Amygdala (tissue), 56 donors: ENCODE measurements at regions not wholly inside any gene's neighbourhood (a gene's known extent, or its start where the extent isn't known, plus 50 kb on each side); places are given as distances from the start of the nearest gene placed in this dataset.

Experiments used
- DNase-seq, 56 donors: peaks; one replicate each; lab custom pipeline; 2025; lab: John Stamatoyannopoulos, UW

DNA sequence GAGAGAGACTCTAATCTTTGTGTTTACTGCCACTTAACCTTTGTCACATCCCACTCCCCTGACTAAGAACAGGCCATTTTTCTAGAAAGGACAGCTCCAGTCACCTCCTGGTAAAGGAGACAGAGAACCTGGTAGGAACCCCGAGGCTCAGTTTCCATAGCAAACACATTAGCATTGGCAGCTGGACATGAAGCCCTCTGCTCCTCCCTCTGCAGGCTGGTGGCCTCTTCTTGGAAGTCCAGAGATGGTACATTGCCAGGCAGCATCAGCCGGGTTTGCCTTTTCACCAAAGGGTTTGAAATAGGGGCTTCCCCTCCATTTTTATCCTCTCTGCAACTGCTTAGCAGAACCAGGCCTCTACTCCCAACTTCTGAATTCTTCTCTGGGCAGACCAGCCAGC is 213.4 kb upstream of the SEMA6D start:
- no peak for DNase-seq

DNA sequence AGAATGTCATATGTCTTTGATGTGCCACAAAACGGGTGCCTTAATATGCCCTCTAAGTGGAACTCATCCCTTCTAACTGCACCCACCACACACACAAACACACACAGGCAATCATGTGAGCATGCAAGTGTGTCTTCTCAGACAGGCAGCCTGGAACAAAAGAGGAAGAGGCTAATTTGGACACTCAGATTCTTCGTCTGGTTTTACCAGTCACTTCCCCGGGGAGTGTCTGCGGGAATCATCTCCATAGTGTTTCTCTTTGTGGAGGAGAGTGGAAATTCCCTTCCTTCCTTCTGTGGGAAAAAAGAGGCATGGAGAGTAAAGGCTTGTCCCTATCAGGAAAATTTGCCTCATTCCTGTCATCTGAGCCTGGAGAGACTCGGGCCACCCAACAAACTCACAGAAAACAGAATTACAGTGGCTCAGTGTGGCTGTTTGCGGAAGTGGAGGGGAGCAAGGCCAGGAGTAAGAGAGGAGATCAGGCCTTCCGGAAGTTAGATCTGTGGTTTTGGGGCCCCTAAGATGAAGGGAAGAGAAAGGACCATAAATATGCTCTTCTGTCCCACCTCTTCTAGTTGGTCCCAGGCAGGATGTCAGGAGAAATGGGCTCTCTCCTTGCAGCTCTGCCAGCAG is 212.6 kb upstream of the SEMA6D start:
- peak in 7 of 56 donors; percentile 0 to 45 (median 7) for DNase-seq

DNA sequence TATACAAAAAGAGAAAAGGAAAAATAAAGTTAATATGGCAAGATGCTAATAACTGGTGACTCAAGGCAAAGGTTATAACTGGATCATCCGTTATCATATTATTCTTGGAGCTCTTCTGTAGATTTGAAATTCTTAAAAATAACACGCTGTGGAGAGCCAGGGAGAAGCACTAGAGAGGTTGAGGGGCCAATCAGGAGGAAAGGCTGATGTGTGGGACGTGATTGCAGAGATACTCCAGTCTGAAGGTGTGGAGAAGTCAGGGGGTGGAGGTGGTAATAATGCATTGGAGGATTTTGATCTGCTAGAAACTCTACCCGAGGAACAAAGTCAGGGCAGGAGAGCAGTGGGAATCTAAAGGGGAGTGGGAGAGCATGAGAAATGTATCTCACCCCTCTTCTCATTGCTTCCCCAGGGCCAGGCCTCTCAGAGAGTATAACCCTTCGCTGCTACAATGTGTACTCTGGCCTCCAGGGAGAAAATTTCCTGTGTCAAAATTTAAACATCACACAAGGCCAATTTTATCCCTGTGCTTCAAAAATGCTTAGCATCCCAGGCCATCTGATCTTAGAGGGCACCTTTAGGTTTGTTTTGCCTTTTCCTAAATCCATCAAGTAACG is 211.5 kb upstream of the SEMA6D start:
- no peak for DNase-seq

DNA sequence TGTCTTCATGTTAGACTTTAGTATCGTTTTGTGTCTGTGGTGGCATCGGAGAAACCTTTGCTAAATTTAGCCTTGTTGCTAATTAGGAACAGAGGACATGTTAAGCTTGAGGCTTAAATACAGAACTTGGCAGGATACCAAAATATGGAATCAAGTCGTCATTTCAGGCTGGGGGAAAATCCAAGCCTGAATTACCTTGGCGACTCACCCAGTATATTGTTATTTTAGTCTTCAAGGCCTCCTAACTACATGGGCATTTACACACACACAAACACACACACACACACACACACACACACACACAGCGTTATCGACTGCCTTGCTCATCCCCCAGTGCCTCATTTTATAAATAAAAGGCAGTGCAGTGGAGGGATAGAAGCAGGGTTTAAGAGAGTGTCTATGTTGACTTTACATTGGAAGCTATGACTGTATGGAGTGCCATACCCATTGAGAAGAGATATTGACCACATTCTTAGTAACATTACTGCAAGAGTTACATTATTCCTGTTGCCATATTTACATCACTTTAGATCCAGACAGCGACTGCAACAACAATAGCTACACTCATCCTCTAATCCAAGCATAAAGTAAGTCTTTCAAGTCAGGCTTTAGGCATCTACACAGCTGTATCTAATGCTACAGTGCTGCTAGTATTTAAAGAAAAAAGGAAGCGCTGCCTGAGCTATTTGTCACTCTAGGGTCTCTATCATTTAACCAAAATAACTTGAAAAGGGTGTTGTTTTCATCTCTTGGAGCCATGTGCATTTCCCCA is 210.8 kb upstream of the SEMA6D start:
- DNase-seq, result no peak

DNA sequence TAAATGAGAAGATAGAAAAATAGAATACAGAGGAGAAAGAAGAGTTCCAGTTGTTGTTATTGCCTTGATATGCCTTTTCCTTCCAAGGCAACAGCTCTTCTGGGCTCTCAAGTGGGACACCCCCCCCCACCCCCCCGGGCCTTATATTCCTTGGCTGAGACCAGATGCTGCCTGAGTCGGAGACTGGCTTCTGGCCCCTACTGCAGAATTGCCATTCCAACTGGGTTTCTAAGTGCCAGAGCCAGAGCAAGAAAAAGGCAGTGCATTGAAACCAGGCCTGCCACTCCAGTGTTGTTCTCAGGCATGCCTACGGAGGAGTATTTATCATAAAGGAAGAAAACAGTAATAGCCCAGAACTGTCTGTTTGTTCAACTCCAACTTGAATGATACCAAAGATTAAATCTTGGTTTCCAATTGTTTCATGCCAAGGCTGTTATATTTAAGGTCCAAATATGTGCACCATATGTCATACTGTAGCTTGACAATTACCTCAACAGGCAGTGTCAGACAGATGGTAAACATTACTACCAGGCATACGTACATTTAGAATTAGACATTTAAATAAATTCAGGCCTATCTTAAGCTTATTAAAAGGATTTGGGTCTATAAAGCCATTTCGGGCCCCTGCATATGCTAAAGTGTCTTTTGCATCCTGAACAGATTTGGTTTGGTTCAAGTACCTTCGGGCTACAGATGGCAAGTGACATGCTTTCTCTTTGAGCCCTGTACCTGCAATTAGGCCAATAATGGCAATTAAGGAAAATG is 209.9 kb upstream of the SEMA6D start:
- DNase-seq, result peak in 4 of 56 donors; percentile 1 to 11 (median 6)

DNA sequence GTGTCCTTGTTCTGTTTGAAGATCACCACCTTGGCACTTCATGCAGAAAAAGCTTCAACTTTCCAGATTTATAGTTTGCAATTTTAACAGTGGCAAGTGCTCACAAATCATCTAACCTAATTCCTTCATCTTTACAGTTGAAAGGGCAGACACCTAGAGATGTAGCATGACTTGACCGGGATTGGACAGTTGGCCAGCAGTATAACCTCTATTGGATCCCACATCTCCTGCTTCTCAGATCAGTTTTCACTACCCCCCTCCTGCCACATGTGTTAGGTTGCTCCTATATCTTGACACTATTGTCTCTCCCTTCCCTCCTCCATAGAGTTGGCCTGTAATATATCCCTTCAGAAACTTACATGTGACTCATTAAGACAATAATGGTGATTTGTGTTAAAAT is 206.0 kb upstream of the SEMA6D start:
- DNase-seq, result no peak

DNA sequence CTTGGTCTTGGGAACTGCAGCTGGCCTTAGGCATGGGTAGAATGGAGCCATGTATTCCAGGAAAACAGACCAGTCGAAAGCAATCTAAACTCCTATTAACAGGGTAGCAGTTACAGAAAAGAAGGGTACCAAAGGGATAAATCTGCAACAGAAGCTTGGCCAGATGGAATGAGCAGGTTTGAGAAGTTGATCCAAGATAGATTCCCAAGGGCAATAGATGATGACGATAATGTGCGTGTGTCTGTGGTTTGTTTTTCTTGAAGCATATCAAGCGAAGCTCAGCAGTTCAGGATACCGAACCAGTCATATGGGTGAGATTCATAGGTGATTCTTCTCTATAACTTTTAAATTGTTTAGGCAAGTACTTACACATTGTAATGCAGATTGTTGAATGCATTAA is 203.8 kb upstream of the SEMA6D start:
- DNase-seq, result no peak

DNA sequence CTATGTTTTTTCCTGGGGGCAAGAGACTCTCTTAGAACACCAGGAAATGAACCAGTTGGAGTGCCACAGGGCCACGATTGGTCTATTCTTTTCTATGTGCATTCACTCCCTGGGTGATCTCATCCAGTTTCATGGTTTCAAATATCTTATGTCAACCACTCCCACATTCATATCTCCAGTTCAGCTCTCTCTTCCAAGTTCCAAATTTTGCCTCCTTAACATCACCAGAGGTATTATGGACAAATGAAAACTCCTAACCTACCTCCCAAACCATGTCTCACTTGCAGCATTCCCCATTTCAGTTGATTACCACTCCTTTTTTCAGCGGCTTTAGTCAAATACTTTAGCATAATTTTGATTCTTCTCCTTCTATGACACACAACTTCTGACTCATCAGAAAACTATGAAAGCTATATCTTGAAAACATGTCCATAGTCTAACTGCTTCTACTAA is 203.1 kb upstream of the SEMA6D start:
- no peak for DNase-seq

DNA sequence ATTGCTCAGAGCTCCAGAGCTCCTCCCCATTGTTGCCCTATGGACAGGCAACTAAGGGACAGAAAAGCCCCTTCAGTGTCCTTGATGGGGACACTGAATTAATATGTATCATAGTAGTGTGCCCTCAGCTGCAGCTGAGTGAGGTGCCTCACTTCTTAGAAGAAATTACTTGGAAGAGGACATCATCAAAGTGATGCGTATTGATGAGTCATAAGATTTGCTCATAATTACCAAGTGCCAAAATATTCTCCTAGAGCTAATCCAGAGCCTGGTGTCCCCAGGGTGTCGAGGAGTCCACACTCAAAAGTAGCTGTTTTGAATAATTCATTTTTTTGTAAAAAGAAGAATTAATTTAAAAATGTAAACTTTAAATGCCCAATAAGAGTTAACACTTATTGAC is 200.7 kb upstream of the SEMA6D start:
- DNase-seq, result no peak

DNA sequence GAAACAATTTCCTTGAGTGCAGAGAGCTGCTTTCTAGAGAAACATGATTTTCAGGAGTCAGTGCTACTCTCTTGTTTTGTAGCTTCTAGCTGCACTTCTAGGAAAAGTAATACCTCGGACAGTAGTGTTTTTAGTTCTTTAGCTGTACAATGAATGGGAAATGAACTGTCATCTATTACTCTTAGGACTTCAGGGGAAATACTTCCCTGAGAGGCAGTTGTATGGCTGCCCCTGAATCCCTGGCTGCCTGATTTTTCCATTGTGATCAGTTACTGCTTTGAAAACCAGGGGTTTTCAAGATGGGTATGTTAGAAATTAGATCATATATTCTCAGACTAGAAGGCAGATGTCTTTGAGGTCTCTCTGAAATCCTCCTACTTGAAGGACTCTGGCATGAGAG is 200.3 kb upstream of the SEMA6D start:
- DNase-seq, result no peak

DNA sequence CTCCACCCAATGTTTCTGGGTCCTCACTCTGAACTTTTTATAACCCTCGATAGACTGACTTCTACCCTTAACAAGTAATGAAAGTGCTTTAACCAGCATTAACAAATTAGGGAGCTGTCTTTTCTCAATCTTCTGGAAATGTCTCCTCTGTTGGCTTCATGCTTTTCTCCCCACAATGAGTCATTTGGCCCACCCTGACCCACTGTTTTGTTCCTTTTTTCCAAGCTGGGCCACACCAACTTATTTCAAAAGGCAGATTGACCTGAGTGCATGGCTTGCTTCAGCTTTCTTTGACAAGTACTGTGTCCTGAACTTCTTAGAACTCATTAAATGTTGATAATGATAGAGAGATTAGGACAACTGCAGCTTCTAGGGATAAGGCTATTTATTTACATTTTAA is 199.6 kb upstream of the SEMA6D start:
- DNase-seq, result no peak

DNA sequence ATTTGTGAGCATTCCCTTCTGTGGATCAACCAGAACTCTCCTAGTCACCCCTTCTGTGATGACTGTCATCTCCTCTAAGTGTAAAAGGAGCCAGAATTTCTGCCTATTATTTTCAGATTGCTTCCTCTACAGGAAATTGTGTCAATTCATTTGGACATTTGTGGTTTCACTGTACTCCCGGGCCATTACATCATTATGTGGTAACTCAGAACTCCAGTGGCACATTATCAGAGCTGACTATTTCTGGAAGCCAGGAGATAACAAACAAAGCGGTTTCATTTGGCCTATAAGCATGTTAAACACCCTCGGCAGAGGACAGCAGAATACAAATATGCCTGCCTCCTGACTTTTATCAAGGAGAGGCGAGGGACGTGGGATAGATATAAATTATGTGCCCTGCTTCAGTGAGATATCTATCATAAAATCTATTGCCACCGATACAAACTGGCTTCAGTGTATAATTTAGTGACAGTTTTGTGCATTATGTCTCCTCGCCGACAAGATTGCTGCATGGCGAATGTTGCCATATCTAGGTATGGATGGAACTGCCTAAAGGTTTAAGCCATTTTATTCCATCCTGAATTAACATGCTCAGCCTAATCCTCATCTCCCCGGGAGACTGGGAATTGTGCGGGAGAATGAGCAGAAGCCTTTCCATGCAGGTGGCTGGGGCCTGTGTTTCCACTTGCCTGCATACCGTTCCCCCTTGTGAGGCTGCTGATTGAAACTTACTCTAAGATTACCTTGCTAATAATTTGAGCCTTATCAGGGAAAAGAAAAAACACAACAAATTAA is 193.4 kb upstream of the SEMA6D start:
- DNase-seq, result no peak

DNA sequence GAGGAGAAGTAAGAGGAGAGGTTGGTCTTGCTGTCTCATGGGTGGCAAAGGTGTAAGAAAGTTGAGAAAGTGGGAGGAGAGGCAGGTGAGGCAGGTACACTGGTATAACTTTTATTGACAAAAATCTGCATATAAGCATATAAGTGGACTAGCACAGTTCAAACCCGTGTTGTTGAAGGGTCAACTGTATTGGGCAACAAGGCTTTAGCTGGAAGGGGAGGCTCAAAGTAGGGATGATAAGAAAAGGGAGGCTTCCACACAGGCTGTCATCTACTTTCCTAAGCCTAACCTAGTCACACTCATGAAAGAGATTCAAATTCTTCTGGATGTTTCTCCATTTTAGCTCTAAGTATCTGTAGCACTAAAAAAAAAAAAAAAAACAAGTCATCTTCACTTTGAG is 188.1 kb upstream of the SEMA6D start:
- DNase-seq, result no peak

DNA sequence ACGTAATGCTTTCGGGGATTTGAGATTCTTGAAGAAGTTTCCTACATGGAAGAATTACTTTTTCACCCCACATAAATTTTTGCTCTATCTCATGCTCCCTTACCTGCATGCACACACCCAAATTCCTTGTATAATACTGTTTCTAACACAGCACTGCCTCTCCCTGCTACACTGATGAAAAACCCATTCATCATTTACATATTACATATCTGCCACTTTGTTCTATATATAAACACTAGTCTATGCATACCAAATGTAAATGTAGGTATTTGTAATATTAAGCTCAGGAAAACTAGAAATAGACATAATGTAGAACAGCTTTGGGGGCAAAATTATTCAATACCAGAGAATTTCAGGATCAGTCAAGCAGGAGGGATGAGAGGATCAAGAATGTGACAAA is 182.6 kb upstream of the SEMA6D start:
- no peak for DNase-seq

DNA sequence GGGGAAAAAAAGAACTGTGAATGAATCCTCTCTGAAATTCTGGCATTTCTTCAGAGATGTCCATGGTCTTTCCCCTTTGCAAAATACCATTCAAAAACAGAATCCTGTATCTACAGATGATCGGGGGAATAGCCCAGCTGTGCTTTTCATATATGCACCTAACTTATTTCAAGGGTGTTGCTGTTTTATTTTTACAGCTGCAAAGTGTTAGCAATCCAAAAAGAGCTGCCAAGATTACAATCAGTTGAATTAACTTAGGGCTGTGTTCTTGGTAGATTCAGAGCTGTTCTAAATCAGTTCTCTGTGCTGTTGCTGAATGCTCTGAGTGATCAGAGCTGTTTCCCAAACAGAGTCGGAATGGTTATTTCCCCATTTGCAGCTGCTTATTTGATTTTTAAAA is 175.7 kb upstream of the SEMA6D start:
- DNase-seq, result no peak

DNA sequence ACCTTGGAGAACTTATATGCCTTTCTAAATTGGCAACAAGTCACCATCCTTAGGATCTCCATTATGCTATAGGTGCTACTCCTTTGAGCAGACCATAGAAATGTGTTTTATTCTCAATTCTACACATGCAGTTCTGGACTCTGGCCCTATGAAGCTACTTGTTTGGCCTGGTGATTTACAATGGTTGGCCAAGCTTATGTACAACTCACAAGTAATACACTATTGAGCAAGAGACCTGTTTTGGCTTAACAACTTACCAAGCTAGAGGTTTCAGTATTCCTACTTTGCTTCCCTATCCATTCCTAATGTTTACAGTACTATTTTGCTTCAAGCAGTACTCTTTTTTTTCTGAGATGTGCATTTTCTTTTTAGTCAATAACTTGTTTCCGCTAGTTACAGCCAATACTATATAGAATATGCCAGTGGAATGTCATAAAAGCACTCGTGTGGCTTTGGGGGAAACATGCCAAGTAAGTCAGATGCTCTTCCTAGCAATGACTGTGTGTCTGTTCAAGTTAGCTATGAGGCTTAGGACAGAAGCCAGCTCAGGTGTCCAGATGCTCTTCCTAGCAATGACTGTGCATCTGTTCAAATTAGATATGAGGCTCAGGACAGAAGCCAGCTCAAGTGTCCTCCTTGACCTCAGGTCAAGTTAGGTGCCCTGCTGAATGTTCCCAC is 174.9 kb upstream of the SEMA6D start:
- DNase-seq, result no peak

DNA sequence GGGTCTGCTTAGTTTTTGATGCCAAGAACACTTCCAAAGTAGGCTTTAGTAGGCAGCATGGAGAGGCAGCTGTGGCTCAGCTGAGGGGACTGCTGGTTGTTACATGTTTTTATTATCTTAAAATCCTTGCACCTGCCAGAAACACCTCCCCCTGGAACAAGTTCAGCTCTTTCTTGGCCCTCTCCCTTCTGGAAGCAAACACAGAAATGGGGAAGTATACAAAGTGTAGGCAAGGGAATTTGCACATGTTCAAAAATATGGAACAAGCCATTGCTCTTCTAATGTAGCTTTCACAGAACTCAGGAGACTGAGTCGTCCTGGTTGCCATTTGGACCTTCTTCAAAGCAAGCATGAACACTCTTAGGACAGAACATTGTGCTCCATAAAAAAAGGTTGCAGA is 169.1 kb upstream of the SEMA6D start:
- DNase-seq, result no peak

DNA sequence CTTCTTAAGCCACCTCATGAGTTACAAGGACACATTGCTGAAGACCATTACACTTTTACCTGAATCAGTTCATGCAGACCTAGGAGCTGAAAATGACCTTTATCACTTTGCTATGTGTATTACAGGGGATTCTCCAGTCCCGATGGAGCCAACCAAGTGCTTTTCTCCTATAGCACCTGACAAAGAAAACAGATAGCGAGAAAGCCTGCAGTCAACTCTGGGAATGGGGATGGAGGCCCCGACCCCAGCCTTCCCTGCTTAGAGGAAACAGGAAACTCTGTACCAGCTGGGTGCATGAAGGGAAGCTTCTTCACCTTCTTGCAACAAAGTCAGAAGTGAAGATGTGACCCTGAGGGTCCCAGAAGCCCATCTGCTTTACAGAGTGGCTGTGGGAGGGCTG is 168.3 kb upstream of the SEMA6D start:
- no peak for DNase-seq

DNA sequence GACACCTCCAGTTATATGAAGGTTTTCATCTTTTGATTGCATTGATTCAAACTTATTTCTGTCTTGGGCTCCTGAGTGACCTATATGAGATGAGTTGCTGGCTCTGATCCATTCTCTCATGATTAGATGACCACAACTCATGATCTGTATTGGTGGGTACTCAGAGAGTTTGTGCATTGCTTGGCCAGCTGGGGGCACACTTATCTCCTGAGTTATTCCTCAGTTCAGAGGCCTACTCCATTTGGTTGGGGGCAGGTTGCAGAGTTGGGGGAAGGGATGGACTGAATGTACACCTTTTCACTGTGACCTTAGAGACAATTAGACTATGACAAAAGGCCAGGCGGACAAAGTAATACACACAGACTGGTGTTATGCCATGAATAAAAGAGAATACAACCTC is 166.2 kb upstream of the SEMA6D start:
- DNase-seq, result peak in 1 of 56 donors; percentile 5

DNA sequence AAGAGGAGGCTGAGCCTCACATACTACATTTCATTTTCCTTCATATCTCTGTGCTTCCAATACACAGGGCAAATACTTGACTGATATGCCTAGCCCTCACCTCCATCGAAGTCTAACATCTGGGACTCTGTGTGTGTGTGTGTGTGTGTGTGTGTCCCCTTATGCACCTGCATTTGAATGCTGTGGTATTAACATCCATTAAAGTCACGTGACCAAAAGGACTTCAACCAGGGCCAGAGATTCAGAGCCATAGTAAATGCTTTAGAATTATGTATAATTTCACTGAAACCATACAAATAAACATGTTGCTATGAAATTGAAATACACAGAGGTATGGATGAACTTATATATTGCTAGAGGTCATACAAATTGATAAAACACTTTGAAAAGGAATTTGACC is 165.8 kb upstream of the SEMA6D start:
- no peak for DNase-seq
